Natural killer cell (primary cell): ENCODE measurements at regions not wholly inside any gene's neighbourhood (a gene's known extent, or its start where the extent isn't known, plus 50 kb on each side); places are given as distances from the start of the nearest gene placed in this dataset.

Experiments
- ATAC-seq, 3 donors: fragments of 150-1000 bp in 2 of 3; fragments of 200-7000 bp in 1 of 3; cut with Tn5 transposase; 1 replicate in 1 of 3; 2 replicates in 2 of 3; pipeline ENCODE4 v1.10.0; 2021; ENCODE audit warnings: mild to moderate bottlenecking in 2 of 3, moderate library complexity in 2 of 3
- DNase-seq, 2 donors: peaks; one replicate each; pipeline versions ENCODE4 v3.0.0 to v3.0.0-alpha.2; 2013 to 2021; ENCODE audit warnings: mixed read lengths in 1 of 2
- H3K27ac ChIP-seq: one replicate; pipeline ENCODE4 v1.5.1; 2013; ENCODE audit warnings: mild to moderate bottlenecking, low read length
- H3K27me3 ChIP-seq: one replicate; pipeline ENCODE4 v1.6.1; 2013; ENCODE audit warnings: low read length; ENCODE audit not compliant: control insufficient read depth, insufficient read depth
- H3K36me3 ChIP-seq: one replicate; pipeline ENCODE4 v1.6.1; 2013; ENCODE audit warnings: low read length; ENCODE audit not compliant: control insufficient read depth, insufficient read depth
- H3K4me1 ChIP-seq: one replicate; pipeline ENCODE4 v1.6.1; 2013; ENCODE audit warnings: low read length; ENCODE audit not compliant: control insufficient read depth, insufficient read depth
- H3K4me3 ChIP-seq: one replicate; pipeline ENCODE4 v1.5.1; 2013; ENCODE audit warnings: low read length
- H3K9me3 ChIP-seq: one replicate; pipeline ENCODE4 v1.6.1; 2013; ENCODE audit warnings: low read length; ENCODE audit not compliant: control insufficient read depth, insufficient read depth
- H3K27ac Mint-ChIP-seq, 2 donors: one replicate each; pipeline ENCODE4 v1.8.0; 2022; ENCODE audit warnings: mild to moderate bottlenecking in 2 of 2, mixed read lengths in 2 of 2, moderate library complexity in 1 of 2
- H3K27me3 Mint-ChIP-seq, 2 donors: one replicate each; pipeline ENCODE4 v1.8.0; 2022; ENCODE audit warnings: low read depth in 2 of 2, mixed read lengths in 2 of 2
- H3K36me3 Mint-ChIP-seq: one replicate; pipeline ENCODE4 v1.8.0; 2022; ENCODE audit warnings: mixed read lengths
- H3K4me1 Mint-ChIP-seq, 2 donors: one replicate each; pipeline ENCODE4 v1.8.0; 2022; ENCODE audit warnings: mixed read lengths in 2 of 2
- H3K4me3 Mint-ChIP-seq: one replicate; pipeline ENCODE4 v1.8.0; 2022; ENCODE audit warnings: mild to moderate bottlenecking, moderate library complexity, mixed read lengths
- H3K9me3 Mint-ChIP-seq, 2 donors: one replicate each; pipeline ENCODE4 v1.8.0; 2022; ENCODE audit warnings: mixed read lengths in 2 of 2
- CTCF ChIP-seq: fragments of 200-600 bp; IDR thresholded peaks from one replicate; pipeline ENCODE4 v1.8.0; 2022; ENCODE audit warnings: antibody characterized with exemption
- WGBS: methylation state at CpG from one replicate; pipeline ENCODE4 v1.1.7; 2013; ENCODE audit warnings: missing lambda C conversion rate; ENCODE audit not compliant: insufficient coverage; 5-methylcytosine and 5-hydroxymethylcytosine counted together
- intact Hi-C: fragments of 100-400 bp; cut with micrococcal nuclease; formaldehyde crosslinking; loops from one replicate; pipeline ENCODE4 v1.14.2; 2022

GRCh38 chr13:80529734-80530133 is 188.8 kb upstream of the SPRY2 start:
- Mint-ChIP-seq H3K27me3 (no peaks in the 10 kb centered on the region), H3K9me3 (no peaks in the 10 kb centered on the region), H3K4me3 (no peak overlapping the region), H3K4me1 (peaks cover 6 to 17% of the 10 kb centered on the region in 2 donors), H3K36me3 (peaks cover 17% of the 10 kb centered on the region), H3K27ac (no peak overlapping the region)
- no peak for TF ChIP-seq CTCF
- no peak overlapping the region for H3K27ac ChIP-seq
- no peak overlapping the region for H3K4me3 ChIP-seq
- intact Hi-C loops: no loop called here
- no peaks in the 10 kb centered on the region for H3K9me3 ChIP-seq
- ATAC-seq: no peak
- H3K36me3 ChIP-seq: no peaks in the 10 kb centered on the region
- no peak for DNase-seq
- WGBS: 33% methylated on average over 1 of the region's 3 CpGs
- no peaks in the 10 kb centered on the region for H3K4me1 ChIP-seq
- H3K27me3 ChIP-seq: no peaks in the 10 kb centered on the region

GRCh38 chr13:80528733-80529132 is 187.8 kb upstream of the SPRY2 start:
- H3K27me3 ChIP-seq: no peaks in the 10 kb centered on the region
- no peaks in the 10 kb centered on the region for H3K9me3 Mint-ChIP-seq
- WGBS: 63% methylated on average over 1 of the region's 3 CpGs
- H3K4me3 ChIP-seq: no peak overlapping the region
- peaks cover 17% of the 10 kb centered on the region for H3K36me3 Mint-ChIP-seq
- DNase-seq: no peak
- H3K27ac Mint-ChIP-seq: no peak overlapping the region
- H3K9me3 ChIP-seq: no peaks in the 10 kb centered on the region
- H3K4me1 ChIP-seq: no peaks in the 10 kb centered on the region
- H3K27ac ChIP-seq: no peak overlapping the region
- peaks cover 6 to 17% of the 10 kb centered on the region in 2 donors for H3K4me1 Mint-ChIP-seq
- no peaks in the 10 kb centered on the region for H3K36me3 ChIP-seq
- H3K4me3 Mint-ChIP-seq: no peak overlapping the region
- TF ChIP-seq CTCF: no peak
- no peak for ATAC-seq
- intact Hi-C loops: no loop called here
- H3K27me3 Mint-ChIP-seq: no peaks in the 10 kb centered on the region

- H3K4me1 Mint-ChIP-seq: peaks cover 6 to 17% of the 10 kb centered on the region in 2 donors
- no peak overlapping the region for H3K4me3 Mint-ChIP-seq
- H3K27me3 Mint-ChIP-seq: no peaks in the 10 kb centered on the region
- no peak overlapping the region for H3K27ac ChIP-seq
- H3K27ac Mint-ChIP-seq: no peak overlapping the region
- H3K27me3 ChIP-seq: no peaks in the 10 kb centered on the region
- H3K36me3 Mint-ChIP-seq: peaks cover 17% of the 10 kb centered on the region
- WGBS: 86% methylated on average over 2 of the region's 2 CpGs
- no peaks in the 10 kb centered on the region for H3K36me3 ChIP-seq
- no peaks in the 10 kb centered on the region for H3K9me3 ChIP-seq
- no peaks in the 10 kb centered on the region for H3K4me1 ChIP-seq
- intact Hi-C loops: no loop called here
- DNase-seq: no peak
- TF ChIP-seq CTCF: no peak
- ATAC-seq: no peak
- H3K4me3 ChIP-seq: no peak overlapping the region
- H3K9me3 Mint-ChIP-seq: no peaks in the 10 kb centered on the region
Observed at GRCh38 chr13:80527400-80527799, 186.5 kb upstream of the SPRY2 start.

- TF ChIP-seq CTCF: no peak
- Histone ChIP-seq H3K27me3 (no peaks in the 10 kb centered on the region), H3K36me3 (no peaks in the 10 kb centered on the region), H3K4me3 (no peak overlapping the region), H3K4me1 (no peaks in the 10 kb centered on the region), H3K9me3 (no peaks in the 10 kb centered on the region), H3K27ac (no peak overlapping the region)
- Mint-ChIP-seq H3K27ac (no peak overlapping the region), H3K4me1 (peaks cover 6 to 17% of the 10 kb centered on the region in 2 donors), H3K36me3 (no peaks in the 10 kb centered on the region), H3K9me3 (peaks cover 0 to 2% of the 10 kb centered on the region in 2 donors), H3K4me3 (no peak overlapping the region), H3K27me3 (no peaks in the 10 kb centered on the region)
- ATAC-seq: no peak
- DNase-seq: no peak
- intact Hi-C loops: no loop called here
- WGBS: 78% methylated on average over 3 of the region's 4 CpGs
Observed at GRCh38 chr13:80524447-80525215, 183.7 kb upstream of the SPRY2 start.
